GM18868 (cell line): ENCODE measurements at regions not wholly inside any gene's neighbourhood (a gene's known extent, or its start where the extent isn't known, plus 50 kb on each side); places are given as distances from the start of the nearest gene placed in this dataset.
"Not testable (repeated sequence)": the region's sequence is repeated elsewhere in the genome, so short reads cannot be mapped to it uniquely, and the experiment has no call there.

Source experiments
- ATAC-seq: cut with Tn5 transposase; IDR thresholded peaks from one replicate; pipeline ENCODE4 v1.9.1; 2021; ENCODE audit warnings: mild to moderate bottlenecking, moderate library complexity; ENCODE audit not compliant: unreplicated experiment

- not testable (repeated sequence) for ATAC-seq
These were observed 64.8 kb downstream of the B4GALT7 start for GRCh38 chr5:177664737-177665136.

- not testable (repeated sequence) for ATAC-seq
These were observed 65.2 kb downstream of the B4GALT7 start for GRCh38 chr5:177665172-177665571.

- ATAC-seq = not testable (repeated sequence)
These were observed 66.0 kb downstream of the B4GALT7 start for GRCh38 chr5:177665960-177666359.

- peak; percentile 28 for ATAC-seq
These were observed 71.3 kb downstream of the B4GALT7 start for GRCh38 chr5:177671035-177671754.

- peak; percentile 55 for ATAC-seq
These were observed 72.1 kb downstream of the B4GALT7 start for GRCh38 chr5:177671755-177672690.
